GM19025 (cell line): ENCODE measurements at regions not wholly inside any gene's neighbourhood (a gene's known extent, or its start where the extent isn't known, plus 50 kb on each side); places are given as distances from the start of the nearest gene placed in this dataset.
"Not testable (repeated sequence)": the region's sequence is repeated elsewhere in the genome, so short reads cannot be mapped to it uniquely, and the experiment has no call there.

Source experiments
- ATAC-seq: cut with Tn5 transposase; IDR thresholded peaks from one replicate; pipeline ENCODE4 v1.9.1; 2021; ENCODE audit warnings: mild to moderate bottlenecking, low read depth, moderate library complexity; ENCODE audit not compliant: unreplicated experiment

GRCh38 chr16:85526185-85526974 is 86.7 kb upstream of the GSE1 start:
- ATAC-seq: no peak

DNA sequence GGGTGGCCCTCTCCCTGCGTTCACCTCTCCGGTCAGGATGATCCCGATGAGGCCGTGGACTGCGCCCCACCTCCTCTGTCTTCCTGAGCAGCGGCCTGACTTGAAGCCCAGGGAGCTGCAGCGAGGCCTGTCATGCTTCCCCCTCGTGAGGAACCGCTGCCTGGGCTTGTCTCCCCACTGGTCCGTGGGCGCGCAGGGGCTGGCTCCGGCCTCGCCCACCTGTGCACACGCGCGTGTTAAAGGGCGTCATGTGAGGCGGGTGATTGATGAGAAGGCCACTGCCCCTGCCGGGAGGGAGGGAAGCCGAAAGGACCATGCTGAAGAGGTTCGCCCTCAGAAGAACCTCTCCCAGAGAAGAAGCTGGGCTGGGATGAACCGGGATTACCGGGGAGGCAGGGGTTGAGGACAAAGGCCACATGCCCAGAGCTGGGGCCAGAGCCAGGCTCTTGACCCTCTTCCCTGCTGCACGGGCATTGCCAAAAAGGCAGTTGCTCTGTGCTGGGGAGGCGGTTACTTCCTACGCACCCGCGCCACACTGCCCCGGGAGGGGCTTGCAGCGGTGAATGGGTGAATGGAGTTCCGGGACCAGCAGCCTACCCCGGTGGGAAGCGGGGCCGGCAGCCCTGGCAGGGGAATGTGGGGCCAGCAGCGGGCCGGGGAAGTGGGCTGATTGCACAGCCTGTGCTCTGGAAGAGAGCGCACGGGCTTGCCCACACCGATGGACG is 85.9 kb upstream of the GSE1 start:
- ATAC-seq: no peak

- ATAC-seq: no peak
These were observed 85.3 kb upstream of the GSE1 start for GRCh38 chr16:85527767-85528297.

GRCh38 chr16:85528528-85529387 is 84.4 kb upstream of the GSE1 start:
- ATAC-seq: no peak

GRCh38 chr16:85529489-85530369 is 83.4 kb upstream of the GSE1 start:
- ATAC-seq: no peak

DNA sequence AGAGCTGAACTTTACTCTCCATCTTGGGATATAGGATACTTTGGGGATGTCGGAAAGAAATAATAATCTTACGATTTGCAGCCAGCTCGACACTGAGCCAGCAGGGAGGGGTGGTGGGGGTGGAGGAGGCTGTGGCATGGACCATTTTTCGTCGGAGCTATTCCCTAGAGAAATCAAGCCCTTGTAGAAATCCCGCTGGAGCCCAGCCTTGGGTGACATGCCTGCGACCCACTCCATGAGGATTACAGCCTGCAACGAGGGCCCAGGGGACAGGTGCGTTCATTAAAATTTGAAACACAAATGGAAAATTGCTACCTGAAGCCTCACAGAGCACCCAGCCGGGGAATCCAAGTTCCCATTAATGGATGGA is 82.8 kb upstream of the GSE1 start:
- ATAC-seq: no peak

GRCh38 chr16:85531516-85531915 is 81.6 kb upstream of the GSE1 start:
- no peak for ATAC-seq

DNA sequence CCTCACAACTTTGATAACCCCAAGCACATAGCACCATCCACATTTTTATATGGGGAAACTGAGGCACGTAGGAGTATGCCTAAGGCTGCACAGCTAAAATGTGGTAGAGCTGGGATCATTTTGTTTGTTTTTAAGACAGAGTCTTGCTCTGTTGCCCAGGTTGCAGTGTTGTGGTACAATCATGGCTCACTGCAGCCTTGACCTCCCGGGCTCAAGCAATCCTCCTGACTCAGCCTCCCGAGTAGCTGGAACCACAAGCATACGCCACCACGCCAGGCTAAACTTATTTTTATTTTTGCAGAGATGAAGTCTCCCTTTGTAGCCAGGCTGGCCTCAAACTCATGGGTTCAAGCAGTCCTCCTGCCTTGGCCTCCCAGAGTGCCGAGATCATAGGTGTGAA is 81.0 kb upstream of the GSE1 start:
- ATAC-seq: no peak

- ATAC-seq: not testable (repeated sequence)
These were observed 79.5 kb upstream of the GSE1 start for GRCh38 chr16:85533593-85533992.

DNA sequence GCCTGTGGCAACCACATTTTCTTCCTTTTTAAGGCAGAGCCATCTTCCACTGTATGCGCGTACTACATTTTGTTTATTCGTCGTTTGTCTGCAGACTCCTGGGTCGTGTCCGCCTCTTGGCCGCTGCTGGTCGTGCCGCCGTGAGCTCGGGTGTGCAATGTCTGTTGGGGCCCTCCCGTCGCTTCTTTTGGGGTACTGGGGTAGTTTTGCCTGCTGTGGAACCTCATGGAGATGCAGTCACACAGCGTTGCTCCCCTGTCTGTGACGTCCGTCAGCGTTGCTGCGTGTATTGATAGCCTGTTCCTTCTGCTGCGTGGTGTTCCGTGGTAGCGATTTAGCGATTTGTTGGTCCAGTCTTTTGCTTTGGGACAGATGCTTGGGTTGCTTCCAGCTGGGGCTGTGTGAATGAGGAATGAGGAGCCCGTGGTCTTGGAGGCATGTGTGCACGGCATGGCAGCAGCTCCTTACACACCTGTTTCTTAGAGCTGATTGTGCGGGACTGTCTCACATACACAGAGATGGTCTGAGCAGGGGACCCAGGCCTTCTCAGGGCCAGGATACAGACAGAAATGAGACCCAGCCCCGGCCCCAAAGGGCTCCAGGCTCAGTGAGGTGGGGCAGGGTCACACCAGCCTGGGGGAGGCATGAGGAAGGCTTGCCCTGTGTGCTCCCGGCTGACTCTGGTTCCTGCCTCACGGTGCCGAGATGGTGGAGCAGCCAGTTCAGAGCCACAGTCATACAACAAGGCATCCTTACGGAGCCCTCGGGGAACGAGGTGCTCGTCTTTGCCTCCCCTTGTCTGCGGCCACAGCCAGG is 78.4 kb upstream of the GSE1 start:
- no peak for ATAC-seq

- no peak for ATAC-seq
These were observed 77.6 kb upstream of the GSE1 start for GRCh38 chr16:85535352-85536072.

GRCh38 chr16:85536073-85536410 is 77.1 kb upstream of the GSE1 start:
- ATAC-seq: no peak

- ATAC-seq: no peak
These were observed 76.5 kb upstream of the GSE1 start for GRCh38 chr16:85536411-85537330.

- ATAC-seq: no peak
These were observed 75.8 kb upstream of the GSE1 start for GRCh38 chr16:85537331-85537788.

DNA sequence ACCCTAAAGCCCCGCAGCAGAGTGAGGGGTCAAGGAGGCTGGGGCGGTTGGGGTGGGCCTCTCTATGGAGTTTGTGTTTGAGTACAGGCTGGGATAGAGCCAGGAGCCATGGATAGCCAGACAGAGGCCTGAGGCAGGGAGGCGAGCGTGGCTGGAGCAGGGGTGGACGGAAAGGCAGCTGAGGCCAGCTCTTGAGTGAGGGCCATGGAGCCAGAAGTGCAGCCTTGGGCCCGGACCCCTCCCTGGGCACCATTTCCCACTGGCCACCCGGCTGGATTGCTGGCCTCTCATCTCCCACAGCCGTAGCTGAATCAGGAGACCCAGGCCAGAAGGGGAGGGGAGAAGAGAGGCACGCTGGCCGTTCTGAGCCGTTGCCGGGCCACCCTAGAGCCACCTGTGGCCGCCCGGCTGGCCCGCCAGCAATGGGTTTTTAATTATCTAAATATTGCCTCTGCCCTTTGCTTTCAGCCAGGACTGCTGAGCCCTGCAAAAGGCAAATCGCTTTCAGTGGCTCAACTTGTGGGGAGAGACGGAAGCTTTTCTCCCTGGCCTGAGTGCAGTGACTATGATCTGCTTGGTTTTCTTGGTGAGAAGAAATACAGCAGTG is 75.2 kb upstream of the GSE1 start:
- ATAC-seq: no peak

- no peak for ATAC-seq
These were observed 74.0 kb upstream of the GSE1 start for GRCh38 chr16:85539084-85539483.
